ENCODE measurements at regions not wholly inside any gene's neighbourhood (a gene's known extent, or its start where the extent isn't known, plus 50 kb on each side); places are given as distances from the start of the nearest gene placed in this dataset.

DNA sequence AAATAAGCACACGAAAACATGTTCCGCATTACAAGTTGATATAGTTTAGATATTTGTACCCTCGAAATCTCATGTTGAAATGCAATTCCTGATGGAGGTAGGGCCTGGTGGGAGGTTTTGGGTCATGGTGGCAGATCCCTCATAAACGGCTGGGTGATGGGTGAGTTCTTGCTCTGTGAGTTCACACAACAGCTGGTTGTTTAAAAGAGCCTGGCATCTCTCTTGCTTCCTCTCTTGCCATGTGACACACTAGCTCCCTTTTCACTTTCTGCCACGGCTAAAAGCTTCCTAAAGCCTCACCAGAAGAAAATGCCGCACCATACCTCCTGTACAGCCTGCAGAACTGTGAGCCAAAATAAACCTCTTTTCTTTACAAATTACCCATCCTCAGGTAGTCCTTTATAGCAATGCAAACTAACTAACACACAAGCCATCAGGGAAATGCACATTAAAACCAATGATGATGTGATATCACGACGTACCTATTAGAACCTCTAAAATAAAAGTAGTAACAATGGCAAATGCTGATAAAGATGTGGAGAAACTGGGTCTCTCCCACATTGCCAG is 188.5 kb downstream of the ANAPC1 start:
- Histone ChIP-seq H3K27me3 (ENCODE audit: control insufficient read depth, insufficient read depth, low read length) (no peaks in the 10 kb centered on the region), H3K36me3 (ENCODE audit: control insufficient read depth, insufficient read depth, low read length) (no peaks in the 10 kb centered on the region), H3K4me3 (ENCODE audit: low read depth, low read length) (no peak overlapping the region)
- no peak for DNase-seq (ENCODE audit: low read depth)
- TF ChIP-seq, protein P1, sequence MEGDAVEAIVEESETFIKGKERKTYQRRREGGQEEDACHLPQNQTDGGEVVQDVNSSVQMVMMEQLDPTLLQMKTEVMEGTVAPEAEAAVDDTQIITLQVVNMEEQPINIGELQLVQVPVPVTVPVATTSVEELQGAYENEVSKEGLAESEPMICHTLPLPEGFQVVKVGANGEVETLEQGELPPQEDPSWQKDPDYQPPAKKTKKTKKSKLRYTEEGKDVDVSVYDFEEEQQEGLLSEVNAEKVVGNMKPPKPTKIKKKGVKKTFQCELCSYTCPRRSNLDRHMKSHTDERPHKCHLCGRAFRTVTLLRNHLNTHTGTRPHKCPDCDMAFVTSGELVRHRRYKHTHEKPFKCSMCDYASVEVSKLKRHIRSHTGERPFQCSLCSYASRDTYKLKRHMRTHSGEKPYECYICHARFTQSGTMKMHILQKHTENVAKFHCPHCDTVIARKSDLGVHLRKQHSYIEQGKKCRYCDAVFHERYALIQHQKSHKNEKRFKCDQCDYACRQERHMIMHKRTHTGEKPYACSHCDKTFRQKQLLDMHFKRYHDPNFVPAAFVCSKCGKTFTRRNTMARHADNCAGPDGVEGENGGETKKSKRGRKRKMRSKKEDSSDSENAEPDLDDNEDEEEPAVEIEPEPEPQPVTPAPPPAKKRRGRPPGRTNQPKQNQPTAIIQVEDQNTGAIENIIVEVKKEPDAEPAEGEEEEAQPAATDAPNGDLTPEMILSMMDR (IDR thresholded peaks at IDR 0.05; ENCODE audit: insufficient read depth, low read length, poor library complexity, severe bottlenecking) = no peak

DNA sequence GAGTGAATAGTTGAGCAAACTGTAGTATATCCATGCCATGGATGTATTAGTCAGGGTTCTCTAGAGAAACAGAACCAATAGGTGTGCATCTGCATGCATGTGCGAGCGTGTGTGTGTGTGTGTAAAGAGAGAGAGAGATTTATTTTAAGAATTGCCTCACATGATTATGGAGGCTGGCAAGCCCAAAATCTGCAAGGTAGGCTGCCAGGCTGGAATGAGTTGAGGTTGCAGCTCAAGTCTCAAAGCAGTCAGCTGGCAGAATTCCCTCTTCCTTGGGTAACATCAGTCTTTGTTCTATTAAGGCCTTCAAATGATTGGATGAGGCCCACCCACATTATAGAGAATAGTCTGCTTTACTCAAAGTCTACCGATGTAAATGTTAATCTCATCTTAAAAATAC is 187.8 kb downstream of the ANAPC1 start:
- H3K36me3 ChIP-seq (ENCODE audit: control insufficient read depth, insufficient read depth, low read length) = no peaks in the 10 kb centered on the region
- no peaks in the 10 kb centered on the region for H3K27me3 ChIP-seq (ENCODE audit: control insufficient read depth, insufficient read depth, low read length)
- no peak overlapping the region for H3K4me3 ChIP-seq (ENCODE audit: low read depth, low read length)
- no peak for DNase-seq (ENCODE audit: low read depth)
- TF ChIP-seq, protein P1 (IDR thresholded peaks at IDR 0.05; ENCODE audit: insufficient read depth, low read length, poor library complexity, severe bottlenecking) = no peak

DNA sequence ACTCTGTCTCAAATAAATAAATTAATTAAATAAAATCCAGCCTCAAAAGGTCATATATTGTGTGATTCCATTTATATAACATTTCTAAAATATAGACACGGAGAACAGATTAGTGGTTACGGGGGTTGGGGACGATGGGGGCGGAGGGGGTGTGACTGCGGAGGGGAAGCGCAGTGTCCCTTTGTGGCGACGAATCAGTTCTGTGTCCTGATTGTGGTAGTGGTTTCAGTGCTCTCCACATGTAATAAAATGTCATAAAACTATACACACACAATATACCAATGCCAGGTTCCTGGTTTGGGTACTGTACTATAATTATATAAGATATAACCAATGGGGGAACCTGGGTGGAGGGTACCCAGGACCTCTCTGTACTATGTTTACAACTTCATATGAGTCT is 186.4 kb downstream of the ANAPC1 start:
- TF ChIP-seq, protein P1 (IDR thresholded peaks at IDR 0.05; ENCODE audit: insufficient read depth, low read length, poor library complexity, severe bottlenecking) = no peak
- Histone ChIP-seq H3K36me3 (ENCODE audit: control insufficient read depth, insufficient read depth, low read length) (no peaks in the 10 kb centered on the region), H3K27me3 (ENCODE audit: control insufficient read depth, insufficient read depth, low read length) (no peaks in the 10 kb centered on the region), H3K4me3 (ENCODE audit: low read depth, low read length) (no peak overlapping the region)
- DNase-seq (ENCODE audit: low read depth) = no peak

DNA sequence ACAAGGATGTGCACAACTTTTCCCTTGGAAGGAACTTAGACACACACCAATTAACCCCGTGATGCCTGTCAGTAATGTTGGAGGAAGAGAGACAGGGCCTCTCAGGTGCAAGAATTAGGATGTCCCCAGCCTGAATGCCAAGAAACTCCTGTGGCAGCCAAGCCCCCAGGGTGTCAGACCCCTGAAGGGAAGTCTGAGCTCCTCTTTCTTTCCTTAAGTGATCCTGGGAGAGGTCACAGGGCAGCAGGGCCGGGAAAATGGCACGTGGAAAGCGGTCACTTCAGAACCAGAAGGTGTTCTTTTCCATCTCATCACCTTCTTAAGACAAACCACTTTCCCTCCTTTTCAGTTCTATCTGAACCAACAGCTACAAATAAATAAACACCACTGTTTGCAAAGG is 185.9 kb downstream of the ANAPC1 start:
- Histone ChIP-seq H3K4me3 (ENCODE audit: low read depth, low read length) (no peak overlapping the region), H3K27me3 (ENCODE audit: control insufficient read depth, insufficient read depth, low read length) (no peaks in the 10 kb centered on the region), H3K36me3 (ENCODE audit: control insufficient read depth, insufficient read depth, low read length) (no peaks in the 10 kb centered on the region)
- no peak for DNase-seq (ENCODE audit: low read depth)
- TF ChIP-seq, protein P1 (IDR thresholded peaks at IDR 0.05; ENCODE audit: insufficient read depth, low read length, poor library complexity, severe bottlenecking) = no peak

DNA sequence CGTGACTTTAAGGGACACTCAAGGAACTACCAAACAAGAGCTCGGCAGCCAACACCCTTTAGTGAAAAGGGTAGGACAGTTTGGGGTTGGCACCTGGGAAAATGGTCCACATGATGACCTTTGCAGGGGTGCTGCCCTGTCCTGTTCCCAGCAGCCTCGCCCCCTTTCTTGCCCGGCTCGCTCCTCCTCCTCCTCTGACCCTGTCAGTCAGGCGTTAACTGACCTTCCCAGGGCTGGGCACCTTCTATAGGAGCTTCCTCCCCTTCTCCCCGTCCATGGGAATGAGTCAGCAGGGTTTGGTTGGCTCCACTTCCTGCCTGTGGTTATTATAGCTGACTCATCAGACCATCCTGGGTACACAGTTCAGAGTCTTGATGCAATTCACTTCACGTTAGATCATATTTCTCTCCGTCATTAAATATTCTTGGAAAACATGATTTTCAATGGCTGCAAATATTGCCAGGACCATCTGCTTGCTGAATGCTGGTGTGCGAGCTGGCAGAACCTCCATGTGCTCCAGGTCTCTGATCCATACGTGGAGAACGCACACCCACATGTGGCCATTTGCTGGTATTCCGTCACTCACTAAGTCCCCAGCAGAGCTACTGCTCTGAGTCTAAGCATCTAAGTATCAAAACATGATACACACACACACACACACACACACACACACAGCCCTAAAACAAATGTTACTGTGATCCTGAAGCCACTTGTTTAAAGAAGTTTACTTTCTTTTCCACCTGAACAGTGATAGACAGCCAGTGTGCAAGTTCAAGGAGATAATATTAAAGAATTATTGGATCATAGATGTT is 185.0 kb downstream of the ANAPC1 start:
- Histone ChIP-seq H3K27me3 (ENCODE audit: control insufficient read depth, insufficient read depth, low read length) (no peaks in the 10 kb centered on the region), H3K36me3 (ENCODE audit: control insufficient read depth, insufficient read depth, low read length) (no peaks in the 10 kb centered on the region), H3K4me3 (ENCODE audit: low read depth, low read length) (no peak overlapping the region)
- TF ChIP-seq, protein P1 (IDR thresholded peaks at IDR 0.05; ENCODE audit: insufficient read depth, low read length, poor library complexity, severe bottlenecking) = peak; percentile 24
- peak; percentile 98 for DNase-seq (ENCODE audit: low read depth)

All from kidney epithelial cell (primary cell).